ENCODE measurements at regions not wholly inside any gene's neighbourhood (a gene's known extent, or its start where the extent isn't known, plus 50 kb on each side); places are given as distances from the start of the nearest gene placed in this dataset.
A peak's percentile ranks its signal among the peaks of the same experiment; 100 is the strongest.

DNA sequence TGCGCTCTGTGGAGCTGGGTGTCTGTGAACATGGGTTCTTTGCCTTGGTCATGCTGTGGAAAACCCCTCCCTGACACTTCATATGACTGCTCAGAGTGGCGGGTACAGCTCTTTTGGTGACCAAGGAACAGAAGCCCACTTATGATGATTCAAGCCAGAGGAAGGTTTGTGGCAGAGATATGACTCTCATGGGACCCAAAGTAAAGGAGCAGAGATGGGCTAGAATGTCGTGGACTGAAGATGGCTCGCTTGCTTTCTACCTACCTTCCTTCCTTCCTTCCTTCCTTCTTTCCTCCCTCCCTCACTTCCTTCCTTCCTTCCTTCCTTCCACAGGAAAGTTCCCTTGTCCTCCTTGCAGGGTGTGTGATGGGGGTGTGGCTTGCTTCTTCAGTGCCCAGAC is 169.7 kb upstream of the IRX3 start:
- intact Hi-C loops (cut with DNase I; ENCODE audit: low total_unique reads), result no loop called here
- no peaks in the 10 kb centered on the region for H3K4me1 ChIP-seq
- no peak overlapping the region for H3K4me3 ChIP-seq
- no peaks in the 10 kb centered on the region for H3K9me3 ChIP-seq
- H3K27ac ChIP-seq, result no peak overlapping the region
- H3K36me3 ChIP-seq, result no peaks in the 10 kb centered on the region
- H3K27me3 ChIP-seq, result peaks cover 0 to 15% of the 10 kb centered on the region in 2 donors
- DNase-seq, result no peak
- TF ChIP-seq, protein P1, sequence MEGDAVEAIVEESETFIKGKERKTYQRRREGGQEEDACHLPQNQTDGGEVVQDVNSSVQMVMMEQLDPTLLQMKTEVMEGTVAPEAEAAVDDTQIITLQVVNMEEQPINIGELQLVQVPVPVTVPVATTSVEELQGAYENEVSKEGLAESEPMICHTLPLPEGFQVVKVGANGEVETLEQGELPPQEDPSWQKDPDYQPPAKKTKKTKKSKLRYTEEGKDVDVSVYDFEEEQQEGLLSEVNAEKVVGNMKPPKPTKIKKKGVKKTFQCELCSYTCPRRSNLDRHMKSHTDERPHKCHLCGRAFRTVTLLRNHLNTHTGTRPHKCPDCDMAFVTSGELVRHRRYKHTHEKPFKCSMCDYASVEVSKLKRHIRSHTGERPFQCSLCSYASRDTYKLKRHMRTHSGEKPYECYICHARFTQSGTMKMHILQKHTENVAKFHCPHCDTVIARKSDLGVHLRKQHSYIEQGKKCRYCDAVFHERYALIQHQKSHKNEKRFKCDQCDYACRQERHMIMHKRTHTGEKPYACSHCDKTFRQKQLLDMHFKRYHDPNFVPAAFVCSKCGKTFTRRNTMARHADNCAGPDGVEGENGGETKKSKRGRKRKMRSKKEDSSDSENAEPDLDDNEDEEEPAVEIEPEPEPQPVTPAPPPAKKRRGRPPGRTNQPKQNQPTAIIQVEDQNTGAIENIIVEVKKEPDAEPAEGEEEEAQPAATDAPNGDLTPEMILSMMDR (IDR thresholded peaks at IDR 0.05), result no peak

DNA sequence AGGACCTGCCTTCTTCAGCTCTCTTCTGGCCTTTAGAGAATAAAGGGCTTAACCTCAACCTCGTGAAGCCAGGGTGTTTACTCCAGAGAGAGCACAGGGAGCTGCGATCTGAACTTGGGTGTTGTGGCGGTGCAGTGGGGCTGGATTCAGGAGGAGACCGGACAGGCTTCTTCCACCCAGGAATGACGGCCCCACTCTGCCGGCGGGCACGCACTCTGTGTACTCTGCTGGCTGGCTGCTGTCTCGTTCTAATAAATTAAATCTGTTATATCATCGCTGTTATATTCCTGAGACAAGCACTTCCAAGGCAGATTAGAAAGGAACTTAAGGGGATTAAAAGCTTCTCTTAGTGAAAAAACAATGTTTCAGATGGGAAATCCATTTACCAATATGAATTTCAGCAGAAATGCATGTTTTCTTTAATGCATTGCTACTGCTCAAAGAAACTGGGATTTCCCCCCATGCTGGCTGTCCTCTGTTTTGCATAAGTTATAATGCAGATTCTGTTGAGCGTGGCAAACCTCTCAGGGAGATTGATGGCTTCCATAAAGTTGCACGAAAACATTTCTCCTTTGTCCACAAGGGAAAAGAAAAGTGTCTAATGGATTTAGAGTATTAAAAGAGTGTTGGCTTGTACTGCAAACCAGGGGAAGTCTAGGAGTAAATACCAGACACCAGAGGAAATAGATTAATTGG is 168.6 kb upstream of the IRX3 start:
- intact Hi-C loops (cut with DNase I; ENCODE audit: low total_unique reads), result no loop called here
- H3K9me3 ChIP-seq, result no peaks in the 10 kb centered on the region
- TF ChIP-seq, protein P1 (IDR thresholded peaks at IDR 0.05), result no peak
- DNase-seq, result no peak
- H3K27ac ChIP-seq, result no peak overlapping the region
- no peak overlapping the region for H3K4me3 ChIP-seq
- no peaks in the 10 kb centered on the region for H3K4me1 ChIP-seq
- no peaks in the 10 kb centered on the region for H3K36me3 ChIP-seq
- H3K27me3 ChIP-seq, result peaks cover 0 to 8% of the 10 kb centered on the region in 2 donors

DNA sequence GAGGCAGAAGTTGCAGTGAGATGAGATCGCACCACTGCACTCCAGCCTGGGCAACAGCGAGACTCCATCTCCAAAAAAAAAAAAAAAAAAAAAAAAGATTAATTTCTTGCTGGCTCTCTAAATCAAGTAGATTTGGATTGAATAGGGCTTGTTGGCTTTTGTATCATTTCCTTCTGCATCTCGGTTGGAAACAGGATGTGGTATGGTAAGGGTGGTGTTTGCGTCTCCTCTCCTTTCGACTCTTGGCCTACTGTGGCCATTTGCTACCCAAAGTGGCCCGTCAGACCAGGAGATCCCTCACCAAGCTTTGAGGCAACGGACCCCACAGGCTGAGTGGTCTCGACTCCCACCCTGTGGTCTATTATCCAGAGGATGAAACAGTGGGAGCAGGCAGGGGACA is 168.0 kb upstream of the IRX3 start:
- Histone ChIP-seq H3K4me1 (no peaks in the 10 kb centered on the region), H3K27ac (no peak overlapping the region), H3K36me3 (no peaks in the 10 kb centered on the region), H3K4me3 (no peak overlapping the region), H3K27me3 (peaks cover 0 to 4% of the 10 kb centered on the region in 2 donors), H3K9me3 (no peaks in the 10 kb centered on the region)
- intact Hi-C loops (cut with DNase I; ENCODE audit: low total_unique reads), result no loop called here
- TF ChIP-seq, protein P1 (IDR thresholded peaks at IDR 0.05), result no peak
- no peak for DNase-seq

DNA sequence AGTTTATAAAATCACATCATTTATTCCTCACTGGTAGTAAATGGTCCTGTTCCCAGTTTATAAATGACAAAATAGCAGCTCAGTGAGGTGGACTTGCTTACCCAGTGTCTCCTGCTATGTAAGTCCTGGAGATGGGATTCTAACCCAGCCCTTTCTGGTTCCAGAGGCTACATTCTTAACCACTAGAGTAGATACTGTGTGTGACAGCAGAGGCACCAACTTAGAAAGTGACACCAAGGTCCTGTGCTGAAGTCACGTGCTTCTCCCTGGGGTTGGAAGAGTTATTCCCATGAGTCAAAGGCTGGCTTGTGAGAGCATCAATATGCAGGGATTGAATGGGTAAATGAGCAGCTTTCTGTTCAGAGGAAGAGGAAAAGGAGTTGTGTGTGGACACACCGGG is 167.3 kb upstream of the IRX3 start:
- DNase-seq, result no peak
- H3K27ac ChIP-seq, result no peak overlapping the region
- no peaks in the 10 kb centered on the region for H3K36me3 ChIP-seq
- no peak overlapping the region for H3K4me3 ChIP-seq
- no peaks in the 10 kb centered on the region for H3K9me3 ChIP-seq
- intact Hi-C loops (cut with DNase I; ENCODE audit: low total_unique reads), result no loop called here
- no peaks in the 10 kb centered on the region for H3K4me1 ChIP-seq
- TF ChIP-seq, protein P1 (IDR thresholded peaks at IDR 0.05), result no peak
- peaks cover 0 to 4% of the 10 kb centered on the region in 2 donors for H3K27me3 ChIP-seq

DNA sequence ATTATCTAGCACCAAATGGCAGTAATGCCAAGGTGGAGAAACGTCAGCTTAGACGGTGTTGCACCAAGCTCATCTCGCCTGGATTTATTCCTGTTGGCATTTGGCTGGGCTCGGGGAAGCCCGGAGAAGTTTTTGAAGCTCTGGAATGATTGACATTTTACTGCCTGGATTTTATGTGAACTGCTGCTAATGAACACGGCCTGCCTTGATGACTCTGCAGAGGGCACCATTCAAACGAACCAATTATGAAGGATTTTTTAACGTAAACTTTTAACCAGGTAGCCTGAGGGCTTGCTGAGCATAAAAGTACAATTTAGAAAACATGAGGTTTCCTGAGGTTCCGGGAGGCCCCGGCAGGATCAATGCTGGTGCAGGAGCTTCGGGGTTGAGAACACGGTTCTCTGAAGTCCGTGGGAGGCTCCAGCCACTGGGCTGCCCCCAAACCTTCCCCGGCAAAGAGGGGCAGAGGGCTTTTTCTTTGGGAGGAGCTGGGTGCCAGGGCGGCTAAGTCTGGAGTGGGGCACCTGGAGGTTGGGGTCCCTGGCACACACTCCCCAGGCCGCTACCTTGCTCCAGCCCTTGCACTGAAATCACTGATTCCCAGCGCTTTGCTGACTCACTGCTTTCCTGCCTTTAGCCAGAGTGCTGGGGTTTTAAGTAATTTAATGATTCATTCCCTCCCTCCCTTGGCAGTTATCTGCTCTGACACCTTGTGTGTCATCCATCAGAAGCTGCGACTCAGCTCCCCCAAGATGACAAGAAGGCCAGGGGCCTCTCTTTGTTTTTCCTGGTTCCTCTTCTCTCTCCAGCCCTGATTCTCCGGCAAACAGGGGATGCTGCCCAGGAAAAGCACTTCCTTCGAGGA is 161.2 kb upstream of the IRX3 start:
- peaks cover 0 to 5% (median 0%) of the 10 kb centered on the region in 3 donors for H3K9me3 ChIP-seq
- H3K36me3 ChIP-seq, result no peaks in the 10 kb centered on the region
- TF ChIP-seq, protein P1 (IDR thresholded peaks at IDR 0.05), result no peak
- DNase-seq, result peak in 1 of 2 donors; percentile 37
- no peaks in the 10 kb centered on the region for H3K27me3 ChIP-seq
- H3K27ac ChIP-seq, result no peak overlapping the region
- H3K4me3 ChIP-seq, result no peak overlapping the region
- peaks cover 0 to 24% (median 14%) of the 10 kb centered on the region in 4 donors for H3K4me1 ChIP-seq
- intact Hi-C loops (cut with DNase I; ENCODE audit: low total_unique reads), result no loop called here
